Colonic mucosa (tissue), 4 donors: ENCODE measurements at regions not wholly inside any gene's neighbourhood (a gene's known extent, or its start where the extent isn't known, plus 50 kb on each side); places are given as distances from the start of the nearest gene placed in this dataset.

ENCODE experiments used
- DNase-seq: peaks from one replicate; pipeline ENCODE4 v3.0.0-alpha.2; 2020
- H3K27ac ChIP-seq: fragments of 200-600 bp; one replicate; pipeline ENCODE4 v1.8.0; 2021
- H3K27me3 ChIP-seq: fragments of 200-600 bp; one replicate; pipeline ENCODE4 v1.8.0; 2021
- H3K36me3 ChIP-seq: fragments of 200-600 bp; one replicate; pipeline ENCODE4 v1.8.0; 2021
- H3K4me1 ChIP-seq: fragments of 200-600 bp; one replicate; pipeline ENCODE4 v1.8.0; 2021; ENCODE audit warnings: mild to moderate bottlenecking
- H3K4me3 ChIP-seq: fragments of 200-600 bp; one replicate; pipeline ENCODE4 v1.8.0; 2021
- H3K9ac ChIP-seq, 2 donors: one replicate each; pipeline ENCODE4 v1.7.0; 2013; ENCODE audit warnings: control low read depth in 2 of 2, low read depth in 2 of 2, low read length in 2 of 2
- H3K9me3 ChIP-seq: fragments of 200-600 bp; one replicate; pipeline ENCODE4 v1.8.0; 2021
- CTCF ChIP-seq: fragments of 200-600 bp; IDR thresholded peaks from one replicate; pipeline ENCODE4 v1.8.0; 2022; ENCODE audit warnings: antibody characterized with exemption, mild to moderate bottlenecking
- intact Hi-C: fragments of 100-400 bp; cut with DNase I; formaldehyde crosslinking; loops from one replicate; pipeline ENCODE4 v1.14.1; 2022
- donor health status: healthy.
- donor health status: DM: no; HTN: no; CAD: no.
- donor health status: DM: no; HTN: no; CAD: no.

- H3K27ac ChIP-seq = no peak overlapping the region
- H3K27me3 ChIP-seq = no peaks in the 10 kb centered on the region
- H3K9me3 ChIP-seq = no peaks in the 10 kb centered on the region
- no peaks in the 10 kb centered on the region for H3K36me3 ChIP-seq
- H3K4me1 ChIP-seq = no peaks in the 10 kb centered on the region
- no peak overlapping the region for H3K4me3 ChIP-seq
- no peak for DNase-seq
- no peak for TF ChIP-seq CTCF
- H3K9ac ChIP-seq = no peak overlapping the region
- intact Hi-C loops = no loop called here
Measured at GRCh38 chrX:131907488-131908314, 115.4 kb upstream of the STK26 start.

- intact Hi-C loops = no loop called here
- Histone ChIP-seq H3K27me3 (no peaks in the 10 kb centered on the region), H3K36me3 (no peaks in the 10 kb centered on the region)
Measured at GRCh38 chrX:131910586-131910985, 112.5 kb upstream of the STK26 start.

GRCh38 chrX:131915488-131915887 lies 107.6 kb upstream of the STK26 start:
- no peaks in the 10 kb centered on the region for H3K27me3 ChIP-seq
- no peak overlapping the region for H3K4me3 ChIP-seq
- H3K9ac ChIP-seq = no peak overlapping the region
- H3K36me3 ChIP-seq = no peaks in the 10 kb centered on the region
- H3K4me1 ChIP-seq = no peaks in the 10 kb centered on the region
- H3K9me3 ChIP-seq = no peaks in the 10 kb centered on the region
- intact Hi-C loops = no loop called here
- no peak for TF ChIP-seq CTCF
- no peak for DNase-seq
- no peak overlapping the region for H3K27ac ChIP-seq

More at GRCh38 chrX:131910586-131910985, 112.5 kb upstream of the STK26 start:
- TF ChIP-seq CTCF = no peak
- Histone ChIP-seq H3K27ac (no peak overlapping the region), H3K4me3 (no peak overlapping the region), H3K9ac (no peak overlapping the region), H3K4me1 (no peaks in the 10 kb centered on the region), H3K9me3 (no peaks in the 10 kb centered on the region)
- DNase-seq = no peak

- Histone ChIP-seq H3K4me1 (no peaks in the 10 kb centered on the region), H3K36me3 (no peaks in the 10 kb centered on the region), H3K9me3 (no peaks in the 10 kb centered on the region), H3K27me3 (no peaks in the 10 kb centered on the region), H3K9ac (no peak overlapping the region), H3K27ac (no peak overlapping the region), H3K4me3 (no peak overlapping the region)
- no peak for TF ChIP-seq CTCF
- intact Hi-C loops = no loop called here
- DNase-seq = no peak
Measured at GRCh38 chrX:131917588-131917987, 105.5 kb upstream of the STK26 start.

- Histone ChIP-seq H3K9ac (no peak overlapping the region), H3K27ac (no peak overlapping the region), H3K4me1 (no peaks in the 10 kb centered on the region), H3K4me3 (no peak overlapping the region), H3K36me3 (no peaks in the 10 kb centered on the region), H3K9me3 (no peaks in the 10 kb centered on the region), H3K27me3 (no peaks in the 10 kb centered on the region)
- TF ChIP-seq CTCF = no peak
- intact Hi-C loops = no loop called here
- DNase-seq = no peak
Measured at GRCh38 chrX:131918839-131919238, 104.3 kb upstream of the STK26 start.
